ENCODE measurements at regions not wholly inside any gene's neighbourhood (a gene's known extent, or its start where the extent isn't known, plus 50 kb on each side); places are given as distances from the start of the nearest gene placed in this dataset.

DNA sequence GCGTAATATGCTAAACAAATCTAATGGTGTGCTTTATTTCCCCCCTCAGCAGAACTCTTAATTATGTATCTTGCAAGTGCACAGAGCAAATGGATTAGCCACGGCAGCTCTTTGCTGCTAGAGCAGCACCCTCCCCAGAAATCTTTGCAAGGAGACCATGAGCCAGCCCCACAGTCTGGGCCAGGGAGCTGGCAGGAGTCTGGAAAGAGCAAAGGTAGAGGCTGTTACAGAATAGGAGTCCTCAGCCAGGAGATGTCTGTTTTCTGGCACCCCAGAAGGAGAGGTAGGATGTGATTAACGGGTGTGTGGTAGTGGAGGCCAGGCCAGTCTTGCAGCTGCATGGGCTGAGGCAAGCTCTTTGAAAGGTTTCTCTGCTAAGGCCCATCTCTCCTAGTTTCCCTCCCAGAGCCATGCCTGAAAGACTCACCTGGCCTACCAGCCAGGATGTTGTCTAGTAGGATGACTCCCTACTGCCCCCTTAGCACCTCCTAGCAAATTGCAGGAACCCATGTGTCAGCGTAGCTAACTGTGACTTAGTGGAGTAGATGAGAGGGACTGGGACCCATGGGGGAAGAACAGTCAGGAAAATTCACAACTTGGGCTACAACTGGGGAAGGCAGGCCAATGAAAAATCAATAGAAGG lies 557.2 kb downstream of the BUD13 start:
- in situ Hi-C loops (cut with MboI; ENCODE audit: low sequenced_read_pairs, unreplicated experiment): no loop called here
- no peak for DNase-seq (ENCODE audit: low spot score)
- TF ChIP-seq CTCF (IDR thresholded peaks at IDR 0.05; ENCODE audit: borderline replicate concordance, control extremely low read depth, extremely low read depth, insufficient read depth, missing control alignments): no peak

GRCh38 chr11:116211147-116211546 lies 561.6 kb downstream of the BUD13 start:
- no peak for DNase-seq (ENCODE audit: low spot score)
- TF ChIP-seq CTCF (IDR thresholded peaks at IDR 0.05; ENCODE audit: borderline replicate concordance, control extremely low read depth, extremely low read depth, insufficient read depth, missing control alignments): no peak
- in situ Hi-C loops (cut with MboI; ENCODE audit: low sequenced_read_pairs, unreplicated experiment): no loop called here

DNA sequence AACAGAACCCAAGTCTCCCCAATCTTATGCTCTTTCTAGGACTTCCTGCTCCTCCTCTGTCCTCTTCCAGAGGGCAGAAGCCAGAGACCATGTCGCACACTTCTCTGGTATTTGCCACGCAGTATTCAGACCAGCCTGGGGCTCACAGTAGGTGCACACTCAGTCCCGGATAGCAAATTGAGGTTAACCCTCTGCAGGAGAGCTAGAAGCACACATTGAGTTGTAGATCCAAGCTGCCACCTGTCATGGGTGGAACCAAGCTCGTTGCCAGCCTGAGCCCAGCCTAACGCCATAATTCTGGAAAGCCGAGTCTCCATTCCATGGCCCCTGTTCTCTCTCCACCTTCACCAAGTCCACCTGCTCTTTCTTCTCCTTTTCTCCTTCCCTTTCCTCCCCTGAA lies 562.1 kb downstream of the BUD13 start:
- DNase-seq (ENCODE audit: low spot score): no peak
- no peak for TF ChIP-seq CTCF (IDR thresholded peaks at IDR 0.05; ENCODE audit: borderline replicate concordance, control extremely low read depth, extremely low read depth, insufficient read depth, missing control alignments)
- in situ Hi-C loops (cut with MboI; ENCODE audit: low sequenced_read_pairs, unreplicated experiment): no loop called here

DNA sequence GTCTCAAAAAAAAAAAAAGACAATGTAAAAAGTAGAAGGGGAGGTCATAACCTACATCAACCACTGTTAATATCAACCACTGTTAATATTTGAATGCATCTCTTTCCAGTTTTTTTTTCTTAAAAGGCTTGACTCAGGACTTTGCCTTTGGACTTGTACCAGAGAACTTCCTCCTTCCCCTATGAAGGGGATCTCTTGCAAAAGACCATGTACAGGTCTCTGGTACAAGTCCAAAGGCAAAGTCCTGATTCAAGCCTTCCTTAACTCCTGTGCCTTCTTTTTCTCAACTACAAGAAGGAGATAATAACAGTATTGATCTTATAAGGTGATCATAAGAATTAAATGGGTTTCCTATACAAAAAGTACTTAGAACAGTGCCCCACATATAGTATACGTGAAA lies 563.5 kb downstream of the BUD13 start:
- in situ Hi-C loops (cut with MboI; ENCODE audit: low sequenced_read_pairs, unreplicated experiment): no loop called here
- no peak for TF ChIP-seq CTCF (IDR thresholded peaks at IDR 0.05; ENCODE audit: borderline replicate concordance, control extremely low read depth, extremely low read depth, insufficient read depth, missing control alignments)
- DNase-seq (ENCODE audit: low spot score): no peak

DNA sequence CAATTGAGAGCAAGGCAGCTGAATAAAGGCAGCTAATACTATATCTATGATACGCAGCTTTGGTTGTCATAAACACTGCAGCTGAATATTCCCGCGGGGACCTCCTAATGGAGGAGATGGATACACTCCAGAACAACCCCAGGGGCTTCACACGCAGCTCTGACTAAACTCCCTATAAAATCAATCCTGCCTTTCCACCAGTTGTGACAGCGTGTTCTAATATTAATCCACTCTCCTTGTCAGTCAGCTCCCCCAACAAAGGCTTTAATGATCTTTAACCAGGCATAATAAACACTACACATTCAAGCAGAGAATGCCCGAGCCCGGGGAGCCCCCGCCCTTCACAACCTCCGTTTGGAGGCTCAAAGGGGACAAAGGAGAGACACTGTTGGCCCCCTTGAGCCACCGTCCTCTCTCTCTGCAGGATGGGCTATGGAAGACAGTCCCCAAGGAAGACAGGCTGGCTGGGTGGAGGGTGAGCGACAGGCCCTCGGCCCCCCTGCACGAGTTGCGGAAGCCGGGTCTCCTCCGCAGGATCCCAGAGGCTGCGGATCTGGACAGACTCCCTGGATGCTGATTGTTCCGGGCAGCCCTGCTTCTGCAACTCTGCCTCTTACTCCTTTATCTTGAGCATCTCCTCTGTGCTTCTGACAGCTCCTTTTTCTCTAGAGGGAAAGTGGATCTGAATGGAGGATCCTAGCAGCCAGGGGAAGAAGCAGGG lies 565.2 kb downstream of the BUD13 start:
- no peak for TF ChIP-seq CTCF (IDR thresholded peaks at IDR 0.05; ENCODE audit: borderline replicate concordance, control extremely low read depth, extremely low read depth, insufficient read depth, missing control alignments)
- in situ Hi-C loops (cut with MboI; ENCODE audit: low sequenced_read_pairs, unreplicated experiment): no loop called here
- DNase-seq (ENCODE audit: low spot score): no peak

GRCh38 chr11:116207019-116207418 lies 565.8 kb downstream of the BUD13 start:
- no peak for TF ChIP-seq CTCF (IDR thresholded peaks at IDR 0.05; ENCODE audit: borderline replicate concordance, control extremely low read depth, extremely low read depth, insufficient read depth, missing control alignments)
- in situ Hi-C loops (cut with MboI; ENCODE audit: low sequenced_read_pairs, unreplicated experiment): no loop called here
- no peak for DNase-seq (ENCODE audit: low spot score)

Data from GM13976 (cell line).